Neural cell (in vitro differentiated cells): ENCODE measurements at regions not wholly inside any gene's neighbourhood (a gene's known extent, or its start where the extent isn't known, plus 50 kb on each side); places are given as distances from the start of the nearest gene placed in this dataset.

Experiments used
- EP300 ChIP-seq: fragments of 450-650 bp; conservative IDR thresholded peaks from 2 replicates; pipeline ENCODE4 v1.6.1; 2014; ENCODE audit warnings: antibody characterized with exemption, mild to moderate bottlenecking, moderate library complexity; ENCODE audit not compliant: poor library complexity, severe bottlenecking
- EZH2 ChIP-seq: fragments of 200-600, 300-800 bp; shearing (Covaris generic), sonication (generic); IDR thresholded peaks from 2 replicates; pipeline ENCODE4 v1.6.1; 2014; ENCODE audit warnings: antibody characterized with exemption, low read length, borderline replicate concordance, mild to moderate bottlenecking; ENCODE audit not compliant: insufficient read depth, poor library complexity, severe bottlenecking
- POLR2AphosphoS5 ChIP-seq: IDR thresholded peaks from 2 replicates; pipeline ENCODE4 v1.6.1; 2012
- REST ChIP-seq: IDR thresholded peaks from 2 replicates; pipeline ENCODE4 v1.6.1; 2012; ENCODE audit warnings: borderline replicate concordance
- SMC3 ChIP-seq: fragments of 450-650 bp; conservative IDR thresholded peaks from 2 replicates; pipeline ENCODE4 v1.6.1; 2014; ENCODE audit warnings: antibody characterized with exemption, mild to moderate bottlenecking, moderate library complexity; ENCODE audit not compliant: poor library complexity
- TF ChIP-seq, protein P1 (sequence below): fragments of 450-650 bp; IDR thresholded peaks from 2 replicates; pipeline ENCODE4 v1.5.1; 2014; ENCODE audit warnings: antibody characterized with exemption, mild to moderate bottlenecking, moderate library complexity; ENCODE audit not compliant: poor library complexity, severe bottlenecking

DNA sequence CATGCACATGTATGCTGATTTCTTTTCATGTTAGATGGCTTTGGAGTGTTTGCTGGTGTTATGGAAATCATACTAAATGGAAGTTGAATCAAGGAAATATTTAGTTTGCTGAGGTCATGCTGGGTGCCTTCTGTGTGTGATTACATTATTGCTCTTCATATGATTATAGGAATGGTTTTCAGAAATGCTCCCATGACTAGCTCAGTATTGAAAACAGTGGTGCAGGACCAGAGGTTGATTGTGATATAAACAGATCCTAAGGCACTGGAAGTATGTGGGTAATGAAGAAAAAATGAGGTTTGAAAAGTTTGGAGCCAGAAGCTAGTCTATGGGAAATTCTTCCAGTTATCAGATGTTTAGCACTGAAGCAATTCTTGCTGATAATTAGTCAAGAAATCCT lies 693.1 kb downstream of the UTRN start:
- TF ChIP-seq, protein P1, sequence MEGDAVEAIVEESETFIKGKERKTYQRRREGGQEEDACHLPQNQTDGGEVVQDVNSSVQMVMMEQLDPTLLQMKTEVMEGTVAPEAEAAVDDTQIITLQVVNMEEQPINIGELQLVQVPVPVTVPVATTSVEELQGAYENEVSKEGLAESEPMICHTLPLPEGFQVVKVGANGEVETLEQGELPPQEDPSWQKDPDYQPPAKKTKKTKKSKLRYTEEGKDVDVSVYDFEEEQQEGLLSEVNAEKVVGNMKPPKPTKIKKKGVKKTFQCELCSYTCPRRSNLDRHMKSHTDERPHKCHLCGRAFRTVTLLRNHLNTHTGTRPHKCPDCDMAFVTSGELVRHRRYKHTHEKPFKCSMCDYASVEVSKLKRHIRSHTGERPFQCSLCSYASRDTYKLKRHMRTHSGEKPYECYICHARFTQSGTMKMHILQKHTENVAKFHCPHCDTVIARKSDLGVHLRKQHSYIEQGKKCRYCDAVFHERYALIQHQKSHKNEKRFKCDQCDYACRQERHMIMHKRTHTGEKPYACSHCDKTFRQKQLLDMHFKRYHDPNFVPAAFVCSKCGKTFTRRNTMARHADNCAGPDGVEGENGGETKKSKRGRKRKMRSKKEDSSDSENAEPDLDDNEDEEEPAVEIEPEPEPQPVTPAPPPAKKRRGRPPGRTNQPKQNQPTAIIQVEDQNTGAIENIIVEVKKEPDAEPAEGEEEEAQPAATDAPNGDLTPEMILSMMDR = no peak
- TF ChIP-seq REST = no peak
- TF ChIP-seq EZH2 = no peak
- TF ChIP-seq EP300 = no peak
- TF ChIP-seq SMC3 = no peak
- no peak for TF ChIP-seq POLR2AphosphoS5
